Erythroblast (primary cell): ENCODE measurements at regions not wholly inside any gene's neighbourhood (a gene's known extent, or its start where the extent isn't known, plus 50 kb on each side); places are given as distances from the start of the nearest gene placed in this dataset.

Experiments
- GATA1 ChIP-seq: IDR thresholded peaks from 2 replicates; pipeline ENCODE4 v1.6.1; 2011; ENCODE audit warnings: low read depth, mild to moderate bottlenecking, control low read depth, low read length, moderate library complexity
- POLR2A ChIP-seq: IDR thresholded peaks from 2 replicates; pipeline ENCODE4 v1.6.1; 2011; ENCODE audit warnings: mild to moderate bottlenecking, low read length

DNA sequence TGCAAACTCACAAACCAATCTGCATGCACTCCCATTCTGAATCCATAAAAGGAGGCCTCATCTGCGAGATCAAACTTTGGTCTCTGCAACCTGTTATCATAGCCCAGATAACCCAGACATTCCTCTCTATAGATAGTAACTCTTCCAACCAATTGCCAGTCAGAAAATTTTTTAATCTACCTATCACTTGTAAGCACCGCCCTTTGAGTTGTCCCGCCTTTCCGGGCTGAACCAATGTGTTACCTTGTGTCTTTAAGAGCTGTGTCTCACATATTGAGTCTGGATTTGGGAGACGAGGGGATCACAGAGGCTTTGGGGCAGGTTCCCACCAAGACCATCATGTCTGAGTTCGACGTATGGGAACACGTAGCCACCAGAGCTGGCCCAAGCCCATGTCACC lies 91.1 kb upstream of the PPP1R26 start:
- no peak for TF ChIP-seq POLR2A
- TF ChIP-seq GATA1, result no peak
